ENCODE measurements at regions not wholly inside any gene's neighbourhood (a gene's known extent, or its start where the extent isn't known, plus 50 kb on each side); places are given as distances from the start of the nearest gene placed in this dataset.
"Not testable (repeated sequence)": the region's sequence is repeated elsewhere in the genome, so short reads cannot be mapped to it uniquely, and the experiment has no call there.

GRCh38 chr19:29002336-29002735 lies 210.6 kb downstream of the UQCRFS1 start:
- Mint-ChIP-seq H3K36me3 (no peaks in the 10 kb centered on the region), H3K27me3 (no peaks in the 10 kb centered on the region), H3K4me3 (no peak overlapping the region)

GRCh38 chr19:29001597-29002245 lies 211.2 kb downstream of the UQCRFS1 start:
- peaks cover 2% of the 10 kb centered on the region for H3K9me3 Mint-ChIP-seq
- DNase-seq (ENCODE audit: low spot score in 2 of 2) (no peak), ATAC-seq (ENCODE audit: low read depth) (no peak)
- H3K36me3 Mint-ChIP-seq: no peaks in the 10 kb centered on the region
- H3K27ac Mint-ChIP-seq: no peak overlapping the region
- no peaks in the 10 kb centered on the region for H3K4me1 Mint-ChIP-seq
- no peaks in the 10 kb centered on the region for H3K27me3 Mint-ChIP-seq
- no peak overlapping the region for H3K4me3 Mint-ChIP-seq

More at GRCh38 chr19:29002336-29002735, 210.6 kb downstream of the UQCRFS1 start:
- DNase-seq (ENCODE audit: low spot score in 2 of 2): no peak
- ATAC-seq (ENCODE audit: low read depth): no peak
- H3K4me1 Mint-ChIP-seq: no peaks in the 10 kb centered on the region
- no peak overlapping the region for H3K27ac Mint-ChIP-seq
- H3K9me3 Mint-ChIP-seq: peaks cover 3% of the 10 kb centered on the region

GRCh38 chr19:29001141-29001581 lies 211.8 kb downstream of the UQCRFS1 start:
- Mint-ChIP-seq H3K36me3 (no peaks in the 10 kb centered on the region), H3K27ac (no peak overlapping the region), H3K27me3 (no peaks in the 10 kb centered on the region), H3K9me3 (peaks cover 2% of the 10 kb centered on the region), H3K4me3 (no peak overlapping the region), H3K4me1 (no peaks in the 10 kb centered on the region)
- ATAC-seq (ENCODE audit: low read depth) (no peak), DNase-seq (ENCODE audit: low spot score in 2 of 2) (no peak)

GRCh38 chr19:28999724-29000433 lies 213.1 kb downstream of the UQCRFS1 start:
- Mint-ChIP-seq H3K4me3 (no peak overlapping the region), H3K27me3 (no peaks in the 10 kb centered on the region), H3K27ac (no peak overlapping the region), H3K9me3 (peaks cover 4% of the 10 kb centered on the region), H3K4me1 (no peaks in the 10 kb centered on the region), H3K36me3 (no peaks in the 10 kb centered on the region)
- DNase-seq (ENCODE audit: low spot score in 2 of 2) (no peak), ATAC-seq (ENCODE audit: low read depth) (no peak)

GRCh38 chr19:28998974-28999373 lies 214.0 kb downstream of the UQCRFS1 start:
- DNase-seq (ENCODE audit: low spot score in 2 of 2) (no peak), ATAC-seq (ENCODE audit: low read depth) (no peak)
- no peak overlapping the region for H3K4me3 Mint-ChIP-seq
- H3K9me3 Mint-ChIP-seq: peaks cover 5% of the 10 kb centered on the region
- H3K27me3 Mint-ChIP-seq: no peaks in the 10 kb centered on the region
- H3K36me3 Mint-ChIP-seq: no peaks in the 10 kb centered on the region
- H3K4me1 Mint-ChIP-seq: no peaks in the 10 kb centered on the region
- H3K27ac Mint-ChIP-seq: no peak overlapping the region

- not testable (repeated sequence) for H3K9me3 Mint-ChIP-seq; H3K27ac Mint-ChIP-seq; ATAC-seq (ENCODE audit: low read depth); H3K4me3 Mint-ChIP-seq; H3K4me1 Mint-ChIP-seq; H3K27me3 Mint-ChIP-seq; H3K36me3 Mint-ChIP-seq; DNase-seq (ENCODE audit: low spot score in 2 of 2)
Measured at GRCh38 chr19:28997866-28998265, 215.1 kb downstream of the UQCRFS1 start.

GRCh38 chr19:28990522-28990921 lies 222.4 kb downstream of the UQCRFS1 start:
- Mint-ChIP-seq H3K27me3 (no peaks in the 10 kb centered on the region), H3K4me3 (no peak overlapping the region), H3K4me1 (no peaks in the 10 kb centered on the region), H3K27ac (no peak overlapping the region), H3K9me3 (peaks cover 15% of the 10 kb centered on the region), H3K36me3 (peaks cover 1% of the 10 kb centered on the region)
- DNase-seq (ENCODE audit: low spot score in 2 of 2) (no peak), ATAC-seq (ENCODE audit: low read depth) (no peak)

- no peak overlapping the region for H3K4me3 Mint-ChIP-seq
- H3K4me1 Mint-ChIP-seq: no peaks in the 10 kb centered on the region
Measured at GRCh38 chr19:28989739-28990138, 223.2 kb downstream of the UQCRFS1 start.

GRCh38 chr19:28988066-28988465 lies 224.9 kb downstream of the UQCRFS1 start:
- ATAC-seq (ENCODE audit: low read depth) (no peak), DNase-seq (ENCODE audit: low spot score in 2 of 2) (no peak)
- Mint-ChIP-seq H3K36me3 (peaks cover 1% of the 10 kb centered on the region), H3K4me3 (no peak overlapping the region), H3K27me3 (no peaks in the 10 kb centered on the region), H3K4me1 (no peaks in the 10 kb centered on the region), H3K9me3 (peaks cover 13% of the 10 kb centered on the region), H3K27ac (no peak overlapping the region)

More at GRCh38 chr19:28989739-28990138, 223.2 kb downstream of the UQCRFS1 start:
- no peaks in the 10 kb centered on the region for H3K27me3 Mint-ChIP-seq
- H3K27ac Mint-ChIP-seq: no peak overlapping the region
- ATAC-seq (ENCODE audit: low read depth) (no peak), DNase-seq (ENCODE audit: low spot score in 2 of 2) (no peak)
- H3K9me3 Mint-ChIP-seq: peaks cover 15% of the 10 kb centered on the region
- H3K36me3 Mint-ChIP-seq: peaks cover 1% of the 10 kb centered on the region

- Mint-ChIP-seq H3K4me3 (no peak overlapping the region), H3K4me1 (no peaks in the 10 kb centered on the region), H3K36me3 (peaks cover 1% of the 10 kb centered on the region), H3K27ac (no peak overlapping the region), H3K27me3 (peaks cover 2% of the 10 kb centered on the region), H3K9me3 (peaks cover 14% of the 10 kb centered on the region)
- ATAC-seq (ENCODE audit: low read depth): no peak
- DNase-seq (ENCODE audit: low spot score in 2 of 2): no peak
Measured at GRCh38 chr19:28987177-28987576, 225.8 kb downstream of the UQCRFS1 start.

GRCh38 chr19:28985201-28985600 lies 227.8 kb downstream of the UQCRFS1 start:
- Mint-ChIP-seq H3K27ac (no peak overlapping the region), H3K27me3 (peaks cover 2% of the 10 kb centered on the region), H3K9me3 (peaks cover 16% of the 10 kb centered on the region), H3K4me3 (no peak overlapping the region), H3K36me3 (peaks cover 1% of the 10 kb centered on the region), H3K4me1 (no peaks in the 10 kb centered on the region)
- no peak for ATAC-seq (ENCODE audit: low read depth)
- no peak for DNase-seq (ENCODE audit: low spot score in 2 of 2)

GRCh38 chr19:28984315-28984714 lies 228.6 kb downstream of the UQCRFS1 start:
- no peak for DNase-seq (ENCODE audit: low spot score in 2 of 2)

GRCh38 chr19:28983430-28983829 lies 229.5 kb downstream of the UQCRFS1 start:
- Mint-ChIP-seq H3K27ac (no peak overlapping the region), H3K27me3 (peaks cover 2% of the 10 kb centered on the region)

More at GRCh38 chr19:28984315-28984714, 228.6 kb downstream of the UQCRFS1 start:
- peaks cover 1% of the 10 kb centered on the region for H3K36me3 Mint-ChIP-seq
- no peak for ATAC-seq (ENCODE audit: low read depth)
- no peak overlapping the region for H3K4me3 Mint-ChIP-seq
- H3K27ac Mint-ChIP-seq: no peak overlapping the region
- H3K27me3 Mint-ChIP-seq: peaks cover 2% of the 10 kb centered on the region
- H3K9me3 Mint-ChIP-seq: peaks cover 21% of the 10 kb centered on the region
- no peaks in the 10 kb centered on the region for H3K4me1 Mint-ChIP-seq

GRCh38 chr19:28981994-28982393 lies 231.0 kb downstream of the UQCRFS1 start:
- Mint-ChIP-seq H3K36me3 (peaks cover 1% of the 10 kb centered on the region), H3K9me3 (peaks cover 15% of the 10 kb centered on the region), H3K4me3 (no peak overlapping the region), H3K27ac (no peak overlapping the region), H3K27me3 (peaks cover 2% of the 10 kb centered on the region), H3K4me1 (no peaks in the 10 kb centered on the region)
- ATAC-seq (ENCODE audit: low read depth): no peak
- DNase-seq (ENCODE audit: low spot score in 2 of 2): no peak

More at GRCh38 chr19:28983430-28983829, 229.5 kb downstream of the UQCRFS1 start:
- H3K4me1 Mint-ChIP-seq: no peaks in the 10 kb centered on the region
- peaks cover 1% of the 10 kb centered on the region for H3K36me3 Mint-ChIP-seq
- no peak overlapping the region for H3K4me3 Mint-ChIP-seq
- no peak for ATAC-seq (ENCODE audit: low read depth)
- no peak for DNase-seq (ENCODE audit: low spot score in 2 of 2)
- H3K9me3 Mint-ChIP-seq: peaks cover 21% of the 10 kb centered on the region

Data from memory B cell (primary cell).